ENCODE measurements at regions not wholly inside any gene's neighbourhood (a gene's known extent, or its start where the extent isn't known, plus 50 kb on each side); places are given as distances from the start of the nearest gene placed in this dataset.

DNA sequence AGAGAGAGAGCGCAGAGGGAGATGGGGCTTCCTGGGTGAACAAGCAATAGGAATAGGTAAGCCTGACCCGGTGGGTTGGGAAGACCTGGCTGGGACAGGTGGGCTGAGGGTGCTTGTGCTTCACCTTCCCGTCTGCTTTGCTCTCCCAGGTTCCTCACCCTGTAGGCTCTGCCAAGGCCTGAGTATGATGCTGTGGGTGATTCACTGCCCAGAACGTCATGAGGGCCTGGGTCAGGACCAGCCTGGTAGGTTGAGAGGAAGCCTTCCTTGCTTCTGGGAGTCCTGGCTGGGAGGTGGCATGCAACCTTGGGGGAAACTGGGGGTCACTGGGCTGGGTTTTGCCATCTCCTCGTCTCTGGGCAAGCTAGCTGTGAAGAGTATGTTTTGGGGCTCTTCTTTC, 220.2 kb upstream of the APCDD1 start:
- no peak for TF ChIP-seq CTCF (IDR thresholded peaks at IDR 0.05)
- TF ChIP-seq POLR2A (IDR thresholded peaks at IDR 0.05): no peak
